HCT116 (cell line): ENCODE measurements at regions not wholly inside any gene's neighbourhood (a gene's known extent, or its start where the extent isn't known, plus 50 kb on each side); places are given as distances from the start of the nearest gene placed in this dataset.

Experiments
- ATAC-seq: fragments of 200-7000 bp; cut with Tn5 transposase; 2 replicates; pipeline ENCODE4 v1.9.1; 2020; ENCODE audit warnings: mild to moderate bottlenecking, moderate library complexity
- BruUV-seq: library from RNA; stranded (reverse); fragments of 400-500 nt; replicated peaks from 2 replicates; lab custom pipeline; 2021; lab: Mats Ljungman, UMichigan
- CTCF ChIA-PET: fragments of 300-600 bp; sonication (Branson Sonifier 250); formaldehyde crosslinking; loops from one replicate; lab custom pipeline; 2021; ENCODE audit warnings: antibody characterized with exemption; lab: Charles Lee
- POLR2A ChIA-PET: fragments of 300-600, 350-600 bp; sonication (Branson Sonifier 250); formaldehyde crosslinking; loops from one replicate; lab custom pipeline; 2021; ENCODE audit warnings: antibody characterized with exemption; lab: Charles Lee
- RAD21 ChIA-PET, 2 experiments: fragments of 300-600 bp; sonication (Branson Sonifier 250); formaldehyde crosslinking; loops; one replicate each; lab custom pipeline; 2023; ENCODE audit warnings: low total read pairs in 2 of 2; ENCODE audit not compliant: uncharacterized antibody in 2 of 2, unreplicated experiment in 2 of 2, low non-redundant PET in 1 of 2; lab: Charles Lee
- DNase-seq: peaks from one replicate; pipeline ENCODE4 v3.0.0-alpha.2; 2010; ENCODE audit warnings: low read depth, low spot score
- H2AFZ ChIP-seq: fragments of 200-600 bp; shearing (Covaris generic), sonication (generic); 2 replicates; pipeline ENCODE4 v1.6.1; 2017; ENCODE audit warnings: low read depth, mixed run types, mixed read lengths, antibody characterized with exemption, low read length; ENCODE audit not compliant: poor library complexity, severe bottlenecking
- H3K27ac ChIP-seq: 2 replicates; pipeline ENCODE4 v1.5.1; 2012; ENCODE audit warnings: low read depth, low read length
- H3K27me3 ChIP-seq: fragments of 200-600 bp; sonication (generic); 2 replicates; pipeline ENCODE4 v1.6.1; 2016; ENCODE audit warnings: mixed run types, low read length, mixed read lengths; ENCODE audit not compliant: insufficient read depth
- H3K36me3 ChIP-seq, 2 experiments: fragments of 200-500 bp in 1 of 2; fragments of 200-600 bp in 1 of 2; sonication (Bioruptor generic) in 1 of 2; sonication (generic) in 1 of 2; 2 replicates each; pipeline versions ENCODE4 v1.5.1 to v1.6.1; 2014 to 2016; ENCODE audit warnings: low read length in 2 of 2, inconsistent platforms in 1 of 2, mixed read lengths in 1 of 2, mixed run types in 1 of 2; ENCODE audit not compliant: insufficient read depth in 2 of 2, control insufficient read depth in 1 of 2
- H3K4me1 ChIP-seq, 2 experiments: fragments of 200-600 bp in 1 of 2; sonication (generic) in 1 of 2; 2 replicates each; pipeline versions ENCODE4 v1.5.1 to v1.6.1; 2012 to 2017; ENCODE audit warnings: low read length in 2 of 2, inconsistent platforms in 1 of 2, mild to moderate bottlenecking in 1 of 2, mixed read lengths in 1 of 2, mixed run types in 1 of 2, moderate library complexity in 1 of 2; ENCODE audit not compliant: insufficient read depth in 2 of 2, control insufficient read depth in 1 of 2
- H3K4me2 ChIP-seq: fragments of 200-600 bp; sonication (generic); 2 replicates; pipeline ENCODE4 v1.6.1; 2017; ENCODE audit warnings: mixed run types, low read length, mixed read lengths
- H3K4me3 ChIP-seq, 2 experiments: fragments of 200-600 bp in 1 of 2; sonication (generic) in 1 of 2; replicated peaks in 1 of 2; 2 replicates each; pipeline ENCODE4 v1.5.1; 2011 to 2016; ENCODE audit warnings: low read length in 2 of 2, control low read depth in 1 of 2, low read depth in 1 of 2, mild to moderate bottlenecking in 1 of 2, mixed read lengths in 1 of 2, mixed run types in 1 of 2
- H3K79me2 ChIP-seq: fragments of 200-600 bp; sonication (generic); 2 replicates; pipeline ENCODE4 v1.6.1; 2017; ENCODE audit warnings: mild to moderate bottlenecking, mixed run types, low read length, moderate library complexity, mixed read lengths; ENCODE audit not compliant: insufficient read depth
- H3K9ac ChIP-seq: fragments of 200-600 bp; sonication (generic); 2 replicates; pipeline ENCODE4 v1.6.1; 2016; ENCODE audit warnings: low read length, mixed read lengths
- H3K9me2 ChIP-seq: fragments of 200-600 bp; sonication (generic), shearing (Covaris generic); 2 replicates; pipeline ENCODE4 v1.6.1; 2017; ENCODE audit warnings: mixed run types, mild to moderate bottlenecking, moderate library complexity; ENCODE audit not compliant: insufficient read depth
- H3K9me3 ChIP-seq, 2 experiments: fragments of 200-500 bp in 1 of 2; fragments of 200-600 bp in 1 of 2; sonication (Bioruptor generic) in 1 of 2; sonication (generic) in 1 of 2; 2 replicates each; pipeline ENCODE4 v1.6.1; 2014 to 2017; ENCODE audit warnings: low read length in 2 of 2, mixed read lengths in 2 of 2, inconsistent platforms in 1 of 2, low read depth in 1 of 2, mild to moderate bottlenecking in 1 of 2, mixed run types in 1 of 2, moderate library complexity in 1 of 2; ENCODE audit not compliant: control insufficient read depth in 1 of 2, insufficient read depth in 1 of 2
- H4K20me1 ChIP-seq: fragments of 200-600 bp; sonication (generic), shearing (Covaris generic); 2 replicates; pipeline ENCODE4 v1.6.1; 2017; ENCODE audit warnings: mixed run types, mild to moderate bottlenecking, moderate library complexity; ENCODE audit not compliant: insufficient read depth
- ELF1 ChIP-seq: IDR thresholded peaks from 2 replicates; pipeline ENCODE4 v1.6.1; 2012; ENCODE audit warnings: low read depth, borderline replicate concordance
- POLR2A ChIP-seq: IDR thresholded peaks from 2 replicates; pipeline ENCODE4 v1.7.0; 2011; ENCODE audit warnings: borderline replicate concordance; ENCODE audit not compliant: insufficient read depth, insufficient read length; ENCODE audit errors: extremely low read depth
- POLR2AphosphoS5 ChIP-seq: IDR thresholded peaks from 2 replicates; pipeline ENCODE4 v1.6.1; 2011; ENCODE audit warnings: mild to moderate bottlenecking, low read depth, low read length, moderate library complexity
- TCF7L2 ChIP-seq: IDR thresholded peaks from 2 replicates; pipeline ENCODE4 v1.7.0; 2011; ENCODE audit warnings: borderline replicate concordance, inconsistent platforms; ENCODE audit not compliant: insufficient read depth, insufficient read length; ENCODE audit errors: extremely low read depth
- YY1 ChIP-seq: IDR thresholded peaks from 2 replicates; pipeline ENCODE4 v1.6.1; 2011; ENCODE audit warnings: low read length, low read depth, moderate library complexity, mild to moderate bottlenecking; ENCODE audit not compliant: insufficient replicate concordance; ENCODE audit errors: extremely low read depth
- ZFX ChIP-seq: fragments of 450-650 bp; IDR thresholded peaks from 2 replicates; pipeline ENCODE4 v1.6.1; 2017
- ZNF274 ChIP-seq: fragments of 200-500 bp; sonication (Bioruptor generic); IDR thresholded peaks from 2 replicates; pipeline ENCODE4 v1.6.1; 2014; ENCODE audit warnings: mild to moderate bottlenecking, low read depth, low read length, inconsistent platforms
- intact Hi-C: fragments of 100-400 bp; cut with micrococcal nuclease; formaldehyde crosslinking; loops from 2 replicates; pipeline ENCODE4 v1.10.0; 2022
- TF ChIP-seq, protein P1 (sequence below): IDR thresholded peaks from 2 replicates; pipeline ENCODE4 v1.6.1; 2011; ENCODE audit warnings: mild to moderate bottlenecking, low read length, moderate library complexity; ENCODE audit not compliant: insufficient replicate concordance; ENCODE audit errors: extremely low read depth
- TF ChIP-seq, protein P2 (sequence below), 3 experiments: fragments of 200-600 bp in 1 of 3; sonication (generic) in 1 of 3; IDR thresholded peaks in 2 of 3; conservative IDR thresholded peaks in 1 of 3; 2 replicates each; pipeline ENCODE4 v1.5.1; 2012 to 2017; ENCODE audit warnings: low read depth in 2 of 3, low read length in 2 of 3, antibody characterized with exemption in 1 of 3, borderline replicate concordance in 1 of 3, control low read depth in 1 of 3, mild to moderate bottlenecking in 1 of 3, mixed read lengths in 1 of 3, mixed run types in 1 of 3, moderate library complexity in 1 of 3; ENCODE audit not compliant: insufficient read depth in 1 of 3
- TF ChIP-seq, protein P3 (sequence below): IDR thresholded peaks from 2 replicates; pipeline ENCODE4 v1.6.1; 2012; ENCODE audit warnings: low read depth

- H3K27me3 ChIP-seq = no peaks in the 10 kb centered on the region
- intact Hi-C loops = no loop called here
- H4K20me1 ChIP-seq = no peaks in the 10 kb centered on the region
- ATAC-seq (no peak), DNase-seq (no peak)
- no peak overlapping the region for H3K4me2 ChIP-seq
- no peaks in the 10 kb centered on the region for H3K36me3 ChIP-seq
- ChIA-PET CTCF (no interaction called here), POLR2A (no interaction called here), RAD21 (no interaction called here)
- H3K79me2 ChIP-seq = no peaks in the 10 kb centered on the region
- H3K9me3 ChIP-seq = no peaks in the 10 kb centered on the region; a peak in 3 of 4 replicates
- no peak overlapping the region for H3K9ac ChIP-seq
- no peak overlapping the region for H3K4me3 ChIP-seq
- H3K27ac ChIP-seq = no peak overlapping the region
- BruUV-seq = no TSS peak
- H3K4me1 ChIP-seq = no peaks in the 10 kb centered on the region
- H2AFZ ChIP-seq = no peak overlapping the region
- TF ChIP-seq, protein P1, sequence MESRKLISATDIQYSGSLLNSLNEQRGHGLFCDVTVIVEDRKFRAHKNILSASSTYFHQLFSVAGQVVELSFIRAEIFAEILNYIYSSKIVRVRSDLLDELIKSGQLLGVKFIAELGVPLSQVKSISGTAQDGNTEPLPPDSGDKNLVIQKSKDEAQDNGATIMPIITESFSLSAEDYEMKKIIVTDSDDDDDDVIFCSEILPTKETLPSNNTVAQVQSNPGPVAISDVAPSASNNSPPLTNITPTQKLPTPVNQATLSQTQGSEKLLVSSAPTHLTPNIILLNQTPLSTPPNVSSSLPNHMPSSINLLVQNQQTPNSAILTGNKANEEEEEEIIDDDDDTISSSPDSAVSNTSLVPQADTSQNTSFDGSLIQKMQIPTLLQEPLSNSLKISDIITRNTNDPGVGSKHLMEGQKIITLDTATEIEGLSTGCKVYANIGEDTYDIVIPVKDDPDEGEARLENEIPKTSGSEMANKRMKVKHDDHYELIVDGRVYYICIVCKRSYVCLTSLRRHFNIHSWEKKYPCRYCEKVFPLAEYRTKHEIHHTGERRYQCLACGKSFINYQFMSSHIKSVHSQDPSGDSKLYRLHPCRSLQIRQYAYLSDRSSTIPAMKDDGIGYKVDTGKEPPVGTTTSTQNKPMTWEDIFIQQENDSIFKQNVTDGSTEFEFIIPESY = no peak
- no peak for TF ChIP-seq ZNF274
- no peak for TF ChIP-seq ELF1
- TF ChIP-seq TCF7L2 = no peak
- no peak for TF ChIP-seq YY1
- TF ChIP-seq POLR2A = no peak
- no peak for TF ChIP-seq POLR2AphosphoS5
- TF ChIP-seq ZFX = no peak
- H3K9me2 ChIP-seq = no peaks in the 10 kb centered on the region
Measured at GRCh38 chr21:26679284-26679683, 106.2 kb upstream of the CYYR1 start.

GRCh38 chr21:26674323-26674722 is 101.2 kb upstream of the CYYR1 start:
- no peak overlapping the region for H3K9ac ChIP-seq
- DNase-seq (no peak), ATAC-seq (no peak)
- H3K9me3 ChIP-seq = peaks cover 0 to 5% of the 10 kb centered on the region in 2 experiments; a peak in 2 of 4 replicates
- intact Hi-C loops = no loop called here
- POLR2A ChIA-PET = no interaction called here
- no peaks in the 10 kb centered on the region for H3K36me3 ChIP-seq
- RAD21 ChIA-PET = no interaction called here
- H4K20me1 ChIP-seq = no peaks in the 10 kb centered on the region
- H3K9me2 ChIP-seq = no peaks in the 10 kb centered on the region
- no peak overlapping the region for H3K4me3 ChIP-seq
- TF ChIP-seq, protein P2, sequence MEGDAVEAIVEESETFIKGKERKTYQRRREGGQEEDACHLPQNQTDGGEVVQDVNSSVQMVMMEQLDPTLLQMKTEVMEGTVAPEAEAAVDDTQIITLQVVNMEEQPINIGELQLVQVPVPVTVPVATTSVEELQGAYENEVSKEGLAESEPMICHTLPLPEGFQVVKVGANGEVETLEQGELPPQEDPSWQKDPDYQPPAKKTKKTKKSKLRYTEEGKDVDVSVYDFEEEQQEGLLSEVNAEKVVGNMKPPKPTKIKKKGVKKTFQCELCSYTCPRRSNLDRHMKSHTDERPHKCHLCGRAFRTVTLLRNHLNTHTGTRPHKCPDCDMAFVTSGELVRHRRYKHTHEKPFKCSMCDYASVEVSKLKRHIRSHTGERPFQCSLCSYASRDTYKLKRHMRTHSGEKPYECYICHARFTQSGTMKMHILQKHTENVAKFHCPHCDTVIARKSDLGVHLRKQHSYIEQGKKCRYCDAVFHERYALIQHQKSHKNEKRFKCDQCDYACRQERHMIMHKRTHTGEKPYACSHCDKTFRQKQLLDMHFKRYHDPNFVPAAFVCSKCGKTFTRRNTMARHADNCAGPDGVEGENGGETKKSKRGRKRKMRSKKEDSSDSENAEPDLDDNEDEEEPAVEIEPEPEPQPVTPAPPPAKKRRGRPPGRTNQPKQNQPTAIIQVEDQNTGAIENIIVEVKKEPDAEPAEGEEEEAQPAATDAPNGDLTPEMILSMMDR (IDR thresholded peaks at IDR 0.05 in 2 of 3, conservative IDR thresholded peaks at IDR 0.05 in 1 of 3; ENCODE audit: borderline replicate concordance in 1 of 3, insufficient read depth in 1 of 3, low read depth in 2 of 3, low read length in 2 of 3) = no peak
- TF ChIP-seq, protein P3, sequence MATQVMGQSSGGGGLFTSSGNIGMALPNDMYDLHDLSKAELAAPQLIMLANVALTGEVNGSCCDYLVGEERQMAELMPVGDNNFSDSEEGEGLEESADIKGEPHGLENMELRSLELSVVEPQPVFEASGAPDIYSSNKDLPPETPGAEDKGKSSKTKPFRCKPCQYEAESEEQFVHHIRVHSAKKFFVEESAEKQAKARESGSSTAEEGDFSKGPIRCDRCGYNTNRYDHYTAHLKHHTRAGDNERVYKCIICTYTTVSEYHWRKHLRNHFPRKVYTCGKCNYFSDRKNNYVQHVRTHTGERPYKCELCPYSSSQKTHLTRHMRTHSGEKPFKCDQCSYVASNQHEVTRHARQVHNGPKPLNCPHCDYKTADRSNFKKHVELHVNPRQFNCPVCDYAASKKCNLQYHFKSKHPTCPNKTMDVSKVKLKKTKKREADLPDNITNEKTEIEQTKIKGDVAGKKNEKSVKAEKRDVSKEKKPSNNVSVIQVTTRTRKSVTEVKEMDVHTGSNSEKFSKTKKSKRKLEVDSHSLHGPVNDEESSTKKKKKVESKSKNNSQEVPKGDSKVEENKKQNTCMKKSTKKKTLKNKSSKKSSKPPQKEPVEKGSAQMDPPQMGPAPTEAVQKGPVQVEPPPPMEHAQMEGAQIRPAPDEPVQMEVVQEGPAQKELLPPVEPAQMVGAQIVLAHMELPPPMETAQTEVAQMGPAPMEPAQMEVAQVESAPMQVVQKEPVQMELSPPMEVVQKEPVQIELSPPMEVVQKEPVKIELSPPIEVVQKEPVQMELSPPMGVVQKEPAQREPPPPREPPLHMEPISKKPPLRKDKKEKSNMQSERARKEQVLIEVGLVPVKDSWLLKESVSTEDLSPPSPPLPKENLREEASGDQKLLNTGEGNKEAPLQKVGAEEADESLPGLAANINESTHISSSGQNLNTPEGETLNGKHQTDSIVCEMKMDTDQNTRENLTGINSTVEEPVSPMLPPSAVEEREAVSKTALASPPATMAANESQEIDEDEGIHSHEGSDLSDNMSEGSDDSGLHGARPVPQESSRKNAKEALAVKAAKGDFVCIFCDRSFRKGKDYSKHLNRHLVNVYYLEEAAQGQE = no peak
- no peaks in the 10 kb centered on the region for H3K27me3 ChIP-seq
- H3K27ac ChIP-seq = no peak overlapping the region
- H2AFZ ChIP-seq = no peak overlapping the region
- no TSS peak for BruUV-seq
- CTCF ChIA-PET = no interaction called here
- no peak overlapping the region for H3K4me2 ChIP-seq
- H3K4me1 ChIP-seq = no peaks in the 10 kb centered on the region
- no peaks in the 10 kb centered on the region for H3K79me2 ChIP-seq
